GM12875 (cell line): ENCODE measurements at regions not wholly inside any gene's neighbourhood (a gene's known extent, or its start where the extent isn't known, plus 50 kb on each side); places are given as distances from the start of the nearest gene placed in this dataset.

Experiments used
- H3K4me3 ChIP-seq: one replicate; pipeline ENCODE4 v1.5.1; 2011; ENCODE audit warnings: low read depth, low read length, control low read depth
- TF ChIP-seq, protein P1 (sequence below): IDR thresholded peaks from 2 replicates; pipeline ENCODE4 v1.5.1; 2011; ENCODE audit warnings: low read depth, mild to moderate bottlenecking, control low read depth, inconsistent platforms, low read length, moderate library complexity, borderline replicate concordance; ENCODE audit not compliant: insufficient read depth

DNA sequence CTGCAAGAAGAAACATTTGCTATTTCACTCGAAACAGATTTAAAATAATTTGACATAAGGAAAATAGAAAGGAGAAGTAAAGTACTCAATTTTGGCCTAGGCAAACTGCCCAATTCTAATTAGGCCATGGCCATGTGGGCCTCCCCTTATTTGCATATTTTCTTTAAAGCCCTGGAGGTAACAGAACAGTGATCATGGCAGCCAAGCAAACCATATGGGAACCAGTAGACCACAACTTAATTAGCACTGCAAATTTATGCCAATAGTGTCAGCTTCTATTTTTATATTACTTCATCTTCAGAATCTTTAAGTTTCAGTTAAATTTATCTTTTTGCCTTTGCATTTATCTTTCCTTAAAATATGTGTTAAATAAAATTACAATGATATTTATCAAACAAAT, 63.3 kb upstream of the THSD7A start:
- H3K4me3 ChIP-seq = no peak overlapping the region
- TF ChIP-seq, protein P1, sequence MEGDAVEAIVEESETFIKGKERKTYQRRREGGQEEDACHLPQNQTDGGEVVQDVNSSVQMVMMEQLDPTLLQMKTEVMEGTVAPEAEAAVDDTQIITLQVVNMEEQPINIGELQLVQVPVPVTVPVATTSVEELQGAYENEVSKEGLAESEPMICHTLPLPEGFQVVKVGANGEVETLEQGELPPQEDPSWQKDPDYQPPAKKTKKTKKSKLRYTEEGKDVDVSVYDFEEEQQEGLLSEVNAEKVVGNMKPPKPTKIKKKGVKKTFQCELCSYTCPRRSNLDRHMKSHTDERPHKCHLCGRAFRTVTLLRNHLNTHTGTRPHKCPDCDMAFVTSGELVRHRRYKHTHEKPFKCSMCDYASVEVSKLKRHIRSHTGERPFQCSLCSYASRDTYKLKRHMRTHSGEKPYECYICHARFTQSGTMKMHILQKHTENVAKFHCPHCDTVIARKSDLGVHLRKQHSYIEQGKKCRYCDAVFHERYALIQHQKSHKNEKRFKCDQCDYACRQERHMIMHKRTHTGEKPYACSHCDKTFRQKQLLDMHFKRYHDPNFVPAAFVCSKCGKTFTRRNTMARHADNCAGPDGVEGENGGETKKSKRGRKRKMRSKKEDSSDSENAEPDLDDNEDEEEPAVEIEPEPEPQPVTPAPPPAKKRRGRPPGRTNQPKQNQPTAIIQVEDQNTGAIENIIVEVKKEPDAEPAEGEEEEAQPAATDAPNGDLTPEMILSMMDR = no peak

DNA sequence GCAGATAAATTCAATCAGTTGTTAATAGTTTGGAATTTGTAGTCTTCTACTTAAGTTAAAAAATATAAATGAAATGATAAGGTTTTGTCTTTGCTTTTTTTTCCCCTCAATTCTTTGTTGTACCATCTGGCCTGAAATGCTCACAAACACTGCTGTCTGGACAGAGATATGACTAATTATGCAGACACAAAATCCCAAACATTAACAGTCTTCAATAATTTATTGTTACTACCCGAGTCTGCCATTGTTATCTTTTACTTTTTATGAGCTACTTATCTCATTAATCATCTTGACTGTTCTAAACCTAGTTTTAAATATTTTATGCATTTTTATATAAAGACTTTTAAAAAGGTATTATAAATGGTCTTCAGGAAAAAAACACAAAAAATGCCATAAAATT, 64.7 kb upstream of the THSD7A start:
- TF ChIP-seq, protein P1 = no peak
- no peak overlapping the region for H3K4me3 ChIP-seq

DNA sequence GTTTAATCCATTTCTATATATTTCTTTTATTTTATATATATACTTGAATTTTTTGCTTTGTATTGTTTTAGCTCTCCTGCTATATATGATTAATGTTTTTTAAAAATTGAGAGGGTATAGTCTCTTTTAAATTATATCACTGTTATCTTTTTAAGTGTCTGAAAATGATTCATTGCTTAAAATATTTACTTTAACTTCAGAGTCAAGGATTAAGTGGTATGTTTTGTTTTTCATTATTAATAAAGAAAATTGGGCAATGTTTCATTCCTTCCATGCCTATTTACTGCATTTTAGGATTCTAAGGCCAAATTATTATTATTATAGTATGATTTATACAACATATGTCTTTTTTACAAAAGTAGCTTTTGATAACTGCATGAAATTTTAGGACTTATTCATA, 67.2 kb upstream of the THSD7A start:
- no peak overlapping the region for H3K4me3 ChIP-seq
- TF ChIP-seq, protein P1 = no peak

DNA sequence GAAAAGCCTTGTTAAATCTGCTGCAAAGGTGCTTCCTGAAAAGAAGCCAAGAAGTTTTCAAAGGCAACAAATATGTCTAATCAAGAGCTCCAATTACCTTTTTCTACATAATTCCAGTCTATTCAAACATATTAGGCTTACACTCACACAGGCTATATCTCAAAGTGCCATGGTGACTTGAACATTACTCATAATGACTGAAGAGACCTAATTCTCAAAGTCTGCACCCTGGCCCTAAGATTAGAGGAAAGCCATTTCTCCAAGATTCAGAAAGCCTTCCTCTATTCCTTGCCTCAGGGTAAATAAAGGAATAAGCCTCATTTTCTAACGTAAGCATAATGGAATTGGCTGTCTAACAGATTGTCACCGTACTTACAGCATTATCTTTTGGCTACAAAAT, 78.3 kb upstream of the THSD7A start:
- H3K4me3 ChIP-seq = no peak overlapping the region
- TF ChIP-seq, protein P1 = no peak

DNA sequence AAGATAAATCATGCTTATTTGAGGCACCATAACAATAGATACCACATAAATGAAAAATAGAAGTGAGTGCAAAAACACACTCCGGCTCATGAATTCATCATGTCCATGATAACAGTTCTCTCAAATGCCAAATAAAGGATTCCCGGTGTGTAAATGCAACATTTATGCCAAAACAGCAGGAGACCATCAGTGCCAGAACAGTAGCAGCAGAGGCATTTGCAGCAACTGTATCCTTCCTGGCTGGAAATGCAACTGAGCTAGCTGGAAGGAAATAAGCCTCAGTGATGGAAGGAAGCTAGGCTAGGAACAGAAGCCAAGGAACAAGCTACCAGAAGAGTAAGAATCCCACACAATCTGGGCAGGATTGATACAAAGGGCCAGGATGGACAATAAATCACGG, 79.9 kb upstream of the THSD7A start:
- TF ChIP-seq, protein P1 = no peak
- H3K4me3 ChIP-seq = no peak overlapping the region

DNA sequence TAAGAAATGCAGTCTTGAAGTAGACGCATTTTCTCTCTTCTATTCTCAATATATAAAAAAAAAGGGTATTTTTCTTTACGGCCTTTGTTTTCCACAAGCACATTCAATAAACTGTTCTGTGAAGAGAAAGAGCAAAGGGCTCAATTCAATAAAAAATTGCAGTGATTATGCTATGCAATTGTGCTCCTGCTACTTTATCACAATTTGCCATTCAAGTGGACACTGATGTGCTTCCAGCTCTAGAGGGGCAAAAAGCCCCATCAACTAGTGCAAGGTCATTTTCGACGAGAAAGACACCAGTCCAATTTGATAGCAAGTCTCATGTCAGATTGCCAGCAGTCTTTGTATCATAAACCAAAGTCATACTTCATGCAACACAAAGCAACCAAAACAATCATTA, 82.6 kb upstream of the THSD7A start:
- TF ChIP-seq, protein P1 = no peak
- no peak overlapping the region for H3K4me3 ChIP-seq

DNA sequence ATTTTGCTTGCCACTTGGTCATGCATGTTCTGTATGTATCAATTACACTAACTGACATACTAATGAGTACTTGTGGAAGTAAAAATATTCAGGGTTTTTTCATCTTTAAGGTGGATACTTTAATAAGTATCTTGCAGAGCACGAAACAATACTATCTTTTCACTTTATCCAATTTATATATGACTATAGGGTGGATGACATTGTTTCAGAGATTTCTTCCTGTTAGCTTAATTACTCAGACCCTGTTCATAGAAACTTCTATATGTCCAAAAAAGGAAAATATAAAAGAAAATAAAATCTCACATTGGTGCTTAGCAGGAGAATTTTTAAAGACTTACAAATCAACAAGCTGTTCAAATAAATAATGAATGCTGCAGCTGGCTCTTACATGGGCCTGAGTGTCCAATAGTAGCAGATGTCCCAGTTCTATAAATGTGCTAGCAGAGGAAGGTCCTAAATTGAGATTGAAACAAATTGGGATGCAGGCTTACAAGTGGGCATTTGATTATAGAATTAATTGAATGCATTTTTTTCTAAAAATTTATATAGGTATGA, 91.5 kb upstream of the THSD7A start:
- TF ChIP-seq, protein P1 = no peak
- H3K4me3 ChIP-seq = no peak overlapping the region
